ENCODE measurements at regions not wholly inside any gene's neighbourhood (a gene's known extent, or its start where the extent isn't known, plus 50 kb on each side); places are given as distances from the start of the nearest gene placed in this dataset.

GRCh38 chr14:76615331-76615730 lies 145.9 kb upstream of the VASH1 start:
- no peak for TF ChIP-seq CTCF (IDR thresholded peaks at IDR 0.05; ENCODE audit: low read depth, low read length)
- no peaks in the 10 kb centered on the region for H3K36me3 ChIP-seq
- no peaks in the 10 kb centered on the region for H3K4me1 ChIP-seq (ENCODE audit: low read depth)
- no peak for DNase-seq (ENCODE audit: low read depth in 1 of 2, low spot score in 1 of 2)
- no peak overlapping the region for H3K27ac ChIP-seq
- H3K9me3 ChIP-seq (ENCODE audit: low read depth) = no peaks in the 10 kb centered on the region
- no peaks in the 10 kb centered on the region for H3K27me3 ChIP-seq
- H3K4me3 ChIP-seq = no peak overlapping the region

- H3K9me3 ChIP-seq (ENCODE audit: low read depth) = no peaks in the 10 kb centered on the region
- no peak for DNase-seq (ENCODE audit: low read depth in 1 of 2, low spot score in 1 of 2)
- no peaks in the 10 kb centered on the region for H3K4me1 ChIP-seq (ENCODE audit: low read depth)
- H3K27ac ChIP-seq = no peak overlapping the region
- no peak for TF ChIP-seq CTCF (IDR thresholded peaks at IDR 0.05; ENCODE audit: low read depth, low read length)
- no peaks in the 10 kb centered on the region for H3K27me3 ChIP-seq
- H3K36me3 ChIP-seq = no peaks in the 10 kb centered on the region
- no peak overlapping the region for H3K4me3 ChIP-seq
Observed at GRCh38 chr14:76617440-76617839, 143.8 kb upstream of the VASH1 start.

DNA sequence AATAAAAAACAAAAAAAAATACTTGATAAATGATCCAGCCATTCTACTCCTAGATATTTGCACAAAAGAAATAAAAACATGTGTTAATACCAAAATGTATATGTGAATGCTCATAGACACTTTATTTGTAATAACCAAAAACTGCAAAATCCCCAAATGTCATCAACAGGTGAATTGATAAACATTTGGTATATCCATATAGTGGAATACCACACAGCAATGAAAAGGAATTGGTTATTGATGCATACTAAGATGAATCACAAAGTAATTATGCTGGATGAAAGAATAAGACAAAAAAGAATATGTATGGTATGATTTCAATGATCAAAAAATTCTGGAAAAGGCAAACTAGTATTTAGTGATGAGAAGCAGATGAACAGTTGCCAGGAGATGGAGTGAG lies 124.7 kb upstream of the VASH1 start:
- Histone ChIP-seq H3K27me3 (no peaks in the 10 kb centered on the region), H3K4me1 (ENCODE audit: low read depth) (no peaks in the 10 kb centered on the region), H3K27ac (no peak overlapping the region), H3K4me3 (no peak overlapping the region), H3K9me3 (ENCODE audit: low read depth) (no peaks in the 10 kb centered on the region), H3K36me3 (no peaks in the 10 kb centered on the region)
- DNase-seq (ENCODE audit: low read depth in 1 of 2, low spot score in 1 of 2) = no peak
- no peak for TF ChIP-seq CTCF (IDR thresholded peaks at IDR 0.05; ENCODE audit: low read depth, low read length)

DNA sequence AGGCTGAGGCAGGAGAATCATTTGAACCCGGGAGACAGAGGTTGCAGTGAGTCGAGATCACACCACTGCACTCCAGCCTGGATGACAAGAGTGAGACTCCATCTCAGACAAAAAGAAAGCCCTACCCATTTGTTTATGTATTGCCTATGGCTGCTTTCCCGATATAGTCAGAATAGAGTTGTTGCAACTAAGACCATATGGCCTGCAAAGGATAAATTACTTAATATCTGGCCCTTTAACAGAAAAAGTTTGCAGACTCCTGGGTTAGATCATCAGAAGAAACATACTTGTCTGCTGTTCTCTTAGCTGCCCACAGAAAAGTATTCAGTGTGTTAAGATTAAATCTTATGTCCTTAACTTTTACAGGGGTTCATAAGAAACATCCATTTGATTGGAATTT lies 122.4 kb upstream of the VASH1 start:
- no peak for TF ChIP-seq CTCF (IDR thresholded peaks at IDR 0.05; ENCODE audit: low read depth, low read length)
- no peak overlapping the region for H3K4me3 ChIP-seq
- no peaks in the 10 kb centered on the region for H3K27me3 ChIP-seq

GRCh38 chr14:76639606-76640229 lies 121.5 kb upstream of the VASH1 start:
- Histone ChIP-seq H3K27ac (no peak overlapping the region), H3K9me3 (ENCODE audit: low read depth) (no peaks in the 10 kb centered on the region), H3K4me3 (no peak overlapping the region), H3K27me3 (no peaks in the 10 kb centered on the region), H3K36me3 (no peaks in the 10 kb centered on the region), H3K4me1 (ENCODE audit: low read depth) (no peaks in the 10 kb centered on the region)
- DNase-seq (ENCODE audit: low read depth in 1 of 2, low spot score in 1 of 2) = no peak
- TF ChIP-seq CTCF (IDR thresholded peaks at IDR 0.05; ENCODE audit: low read depth, low read length) = no peak

More for the DNA sequence above, 122.4 kb upstream of the VASH1 start:
- no peak overlapping the region for H3K27ac ChIP-seq
- H3K36me3 ChIP-seq = no peaks in the 10 kb centered on the region
- DNase-seq (ENCODE audit: low read depth in 1 of 2, low spot score in 1 of 2) = no peak
- no peaks in the 10 kb centered on the region for H3K9me3 ChIP-seq (ENCODE audit: low read depth)
- no peaks in the 10 kb centered on the region for H3K4me1 ChIP-seq (ENCODE audit: low read depth)

All from cardiac muscle cell (in vitro differentiated cells and primary cell).